Hepatocyte (in vitro differentiated cells): ENCODE measurements at regions not wholly inside any gene's neighbourhood (a gene's known extent, or its start where the extent isn't known, plus 50 kb on each side); places are given as distances from the start of the nearest gene placed in this dataset.

ENCODE experiments used
- DNase-seq: peaks from one replicate; pipeline ENCODE4 v3.0.0-alpha.2; 2016; ENCODE audit warnings: low spot score
- H2AFZ ChIP-seq: fragments of 200-600 bp; sonication (generic); 2 replicates; pipeline ENCODE4 v1.6.0; 2016; ENCODE audit warnings: antibody characterized with exemption, mild to moderate bottlenecking
- H3K27ac ChIP-seq: fragments of 200-600 bp; sonication (generic); 2 replicates; pipeline ENCODE4 v1.5.1; 2016; ENCODE audit warnings: mild to moderate bottlenecking
- H3K27me3 ChIP-seq: fragments of 200-600 bp; sonication (generic); 2 replicates; pipeline ENCODE4 v1.6.1; 2016
- H3K36me3 ChIP-seq: fragments of 200-600 bp; sonication (generic); replicated peaks from 2 replicates; pipeline ENCODE4 v1.5.1; 2016; ENCODE audit warnings: low read depth; ENCODE audit not compliant: insufficient read depth
- H3K4me1 ChIP-seq: fragments of 200-600 bp; sonication (generic); 2 replicates; pipeline ENCODE4 v1.5.1; 2016; ENCODE audit warnings: mild to moderate bottlenecking, moderate library complexity; ENCODE audit not compliant: insufficient read depth
- H3K4me2 ChIP-seq: fragments of 200-600 bp; sonication (generic); 2 replicates; pipeline ENCODE4 v1.6.0; 2016
- H3K4me3 ChIP-seq: fragments of 200-600 bp; sonication (generic); 2 replicates; pipeline ENCODE4 v1.5.1; 2016; ENCODE audit warnings: mild to moderate bottlenecking
- H3K79me2 ChIP-seq: fragments of 200-600 bp; sonication (generic); 2 replicates; pipeline ENCODE4 v1.6.0; 2017; ENCODE audit warnings: mild to moderate bottlenecking
- H3K9me2 ChIP-seq: fragments of 200-600 bp; sonication (generic); replicated peaks from 2 replicates; pipeline ENCODE4 v1.6.0; 2017; ENCODE audit warnings: mild to moderate bottlenecking; ENCODE audit not compliant: insufficient read depth
- H3K9me3 ChIP-seq: fragments of 200-600 bp; sonication (generic); 2 replicates; pipeline ENCODE4 v1.5.1; 2016; ENCODE audit warnings: low read depth, mild to moderate bottlenecking
- H4K20me1 ChIP-seq: fragments of 200-600 bp; sonication (generic); 2 replicates; pipeline ENCODE4 v1.6.0; 2016; ENCODE audit warnings: mild to moderate bottlenecking; ENCODE audit not compliant: insufficient read depth, poor library complexity, severe bottlenecking
- EZH2 ChIP-seq: fragments of 200-600 bp; sonication (generic); IDR thresholded peaks from 2 replicates; pipeline ENCODE4 v1.6.1; 2016; ENCODE audit warnings: antibody characterized with exemption, mild to moderate bottlenecking, borderline replicate concordance
- EZH2phosphoT487 ChIP-seq: fragments of 200-600 bp; sonication (generic); IDR thresholded peaks from one replicate; pipeline ENCODE4 v1.6.1; 2018; ENCODE audit warnings: antibody characterized with exemption, mild to moderate bottlenecking, low read depth, moderate library complexity; ENCODE audit not compliant: unreplicated experiment, severe bottlenecking
- WGBS: methylation state at CpG from one replicate; pipeline ENCODE4 v1.1.6; 2016; ENCODE audit warnings: low lambda C conversion rate; ENCODE audit errors: missing lambda C conversion rate; 5-methylcytosine and 5-hydroxymethylcytosine counted together
- TF ChIP-seq, protein P1 (sequence below): fragments of 200-600 bp; sonication (generic); IDR thresholded peaks from 2 replicates; pipeline ENCODE4 v1.5.1; 2016; ENCODE audit warnings: antibody characterized with exemption, mild to moderate bottlenecking; ENCODE audit not compliant: poor library complexity

GRCh38 chr1:219681876-219682275 lies 69.0 kb upstream of the ZC3H11B start:
- TF ChIP-seq, protein P1, sequence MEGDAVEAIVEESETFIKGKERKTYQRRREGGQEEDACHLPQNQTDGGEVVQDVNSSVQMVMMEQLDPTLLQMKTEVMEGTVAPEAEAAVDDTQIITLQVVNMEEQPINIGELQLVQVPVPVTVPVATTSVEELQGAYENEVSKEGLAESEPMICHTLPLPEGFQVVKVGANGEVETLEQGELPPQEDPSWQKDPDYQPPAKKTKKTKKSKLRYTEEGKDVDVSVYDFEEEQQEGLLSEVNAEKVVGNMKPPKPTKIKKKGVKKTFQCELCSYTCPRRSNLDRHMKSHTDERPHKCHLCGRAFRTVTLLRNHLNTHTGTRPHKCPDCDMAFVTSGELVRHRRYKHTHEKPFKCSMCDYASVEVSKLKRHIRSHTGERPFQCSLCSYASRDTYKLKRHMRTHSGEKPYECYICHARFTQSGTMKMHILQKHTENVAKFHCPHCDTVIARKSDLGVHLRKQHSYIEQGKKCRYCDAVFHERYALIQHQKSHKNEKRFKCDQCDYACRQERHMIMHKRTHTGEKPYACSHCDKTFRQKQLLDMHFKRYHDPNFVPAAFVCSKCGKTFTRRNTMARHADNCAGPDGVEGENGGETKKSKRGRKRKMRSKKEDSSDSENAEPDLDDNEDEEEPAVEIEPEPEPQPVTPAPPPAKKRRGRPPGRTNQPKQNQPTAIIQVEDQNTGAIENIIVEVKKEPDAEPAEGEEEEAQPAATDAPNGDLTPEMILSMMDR, result no peak
- TF ChIP-seq EZH2phosphoT487, result no peak
- no peak for TF ChIP-seq EZH2
- no peak overlapping the region for H3K27ac ChIP-seq
- H4K20me1 ChIP-seq, result no peaks in the 10 kb centered on the region
- no peaks in the 10 kb centered on the region for H3K4me1 ChIP-seq
- no peak overlapping the region for H3K4me2 ChIP-seq
- no peaks in the 10 kb centered on the region for H3K9me3 ChIP-seq
- no peaks in the 10 kb centered on the region for H3K9me2 ChIP-seq
- DNase-seq, result no peak
- H3K4me3 ChIP-seq, result no peak overlapping the region
- no peak overlapping the region for H2AFZ ChIP-seq
- no peaks in the 10 kb centered on the region for H3K27me3 ChIP-seq
- H3K36me3 ChIP-seq, result no peaks in the 10 kb centered on the region
- H3K79me2 ChIP-seq, result no peaks in the 10 kb centered on the region
- 81% methylated on average over 1 of the region's 1 CpG for WGBS

DNA sequence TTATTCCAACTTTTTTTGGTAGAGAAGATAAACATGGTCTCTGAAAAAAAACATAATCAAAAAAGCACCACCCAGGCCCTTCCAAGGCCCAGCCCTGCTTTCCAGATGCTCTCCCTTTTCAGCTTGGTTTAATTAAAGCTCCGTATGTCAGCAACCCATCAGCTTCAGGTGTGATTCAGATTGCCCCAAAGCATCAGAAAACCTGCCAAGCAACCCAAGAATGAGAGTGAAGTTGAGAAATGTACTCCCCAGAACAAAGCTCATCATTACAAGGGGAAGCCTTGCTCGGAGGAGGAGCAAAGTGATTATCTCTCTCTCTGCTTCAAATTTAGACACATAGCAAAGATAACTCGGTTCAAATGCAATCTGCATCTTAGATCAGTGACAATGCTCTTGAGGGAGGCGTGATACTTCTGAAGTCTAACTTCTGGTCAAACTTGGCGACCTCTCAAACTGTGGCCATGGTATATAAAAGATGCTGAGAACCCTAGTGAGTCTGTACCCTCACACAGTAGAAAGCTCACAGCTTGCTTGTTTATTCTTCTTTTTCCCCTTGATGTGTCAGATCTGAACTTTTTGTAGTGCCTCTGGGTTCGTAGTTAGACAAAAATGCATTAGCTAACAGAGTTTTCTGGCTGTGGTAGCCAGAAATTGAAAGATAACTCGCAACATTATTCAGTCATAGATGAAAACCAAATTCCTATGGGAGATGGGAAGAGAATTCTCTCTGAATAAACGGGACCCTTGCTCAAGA lies 63.3 kb upstream of the ZC3H11B start:
- no peak overlapping the region for H3K4me2 ChIP-seq

DNA sequence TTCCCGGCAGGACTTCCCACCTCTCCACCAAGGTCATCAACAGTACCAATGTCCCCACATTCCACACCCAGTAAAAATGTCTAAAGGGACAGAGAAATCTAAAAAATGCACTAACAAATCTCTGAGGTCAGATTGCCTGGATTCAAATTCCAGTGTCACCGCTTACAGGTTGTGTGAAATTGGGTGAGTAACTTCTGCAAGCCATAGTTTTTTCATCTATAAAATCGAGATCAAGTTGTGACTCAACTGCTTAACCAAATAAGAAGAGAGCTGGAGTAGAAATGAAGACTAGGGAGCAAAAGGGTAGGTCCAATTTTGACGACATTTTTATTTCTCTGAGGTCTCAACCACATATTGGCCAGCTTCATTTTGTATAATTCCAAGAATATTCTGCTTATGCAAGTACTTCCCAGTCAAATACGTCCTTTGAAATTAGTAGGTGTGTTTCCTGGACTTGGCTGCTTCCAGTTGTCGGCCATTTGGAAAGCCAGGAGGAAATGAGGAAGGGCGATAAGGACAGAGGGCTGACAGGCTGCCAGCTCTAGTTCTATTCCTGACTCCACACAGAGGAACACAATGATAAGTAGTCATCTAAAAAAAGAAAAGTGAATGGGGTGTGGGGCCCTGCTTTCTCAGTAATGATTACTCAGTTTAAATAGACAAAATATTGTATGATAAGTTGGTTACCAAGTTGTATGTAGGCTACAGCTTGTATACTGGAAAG lies 57.7 kb upstream of the ZC3H11B start:
- Histone ChIP-seq H3K4me3 (no peak overlapping the region), H3K27ac (no peak overlapping the region), H3K4me2 (no peak overlapping the region), H4K20me1 (no peaks in the 10 kb centered on the region), H3K27me3 (no peaks in the 10 kb centered on the region), H3K79me2 (no peaks in the 10 kb centered on the region), H3K9me2 (no peaks in the 10 kb centered on the region), H2AFZ (no peak overlapping the region), H3K9me3 (no peaks in the 10 kb centered on the region), H3K4me1 (no peaks in the 10 kb centered on the region), H3K36me3 (no peaks in the 10 kb centered on the region)
- WGBS, result 77% methylated on average over 7 of the region's 7 CpGs
- TF ChIP-seq, protein P1, result no peak
- no peak for TF ChIP-seq EZH2
- DNase-seq, result no peak

More for the DNA sequence above, 63.3 kb upstream of the ZC3H11B start:
- H3K9me2 ChIP-seq, result no peaks in the 10 kb centered on the region
- no peak overlapping the region for H3K27ac ChIP-seq
- H3K4me1 ChIP-seq, result no peaks in the 10 kb centered on the region
- no peaks in the 10 kb centered on the region for H3K27me3 ChIP-seq
- no peaks in the 10 kb centered on the region for H4K20me1 ChIP-seq
- H3K4me3 ChIP-seq, result no peak overlapping the region
- DNase-seq, result no peak
- H3K36me3 ChIP-seq, result no peaks in the 10 kb centered on the region
- H3K9me3 ChIP-seq, result no peaks in the 10 kb centered on the region
- H3K79me2 ChIP-seq, result no peaks in the 10 kb centered on the region
- WGBS, result 76% methylated on average over 8 of the region's 8 CpGs
- H2AFZ ChIP-seq, result no peak overlapping the region
- TF ChIP-seq EZH2phosphoT487 (no peak), EZH2 (no peak)
- TF ChIP-seq, protein P1, result no peak
